ENCODE measurements at regions not wholly inside any gene's neighbourhood (a gene's known extent, or its start where the extent isn't known, plus 50 kb on each side); places are given as distances from the start of the nearest gene placed in this dataset.
A peak's percentile ranks its signal among the peaks of the same experiment; 100 is the strongest.

GRCh38 chr5:21391506-21391905 is 1403.5 kb upstream of the CDH18 start:
- TF ChIP-seq, protein P1, sequence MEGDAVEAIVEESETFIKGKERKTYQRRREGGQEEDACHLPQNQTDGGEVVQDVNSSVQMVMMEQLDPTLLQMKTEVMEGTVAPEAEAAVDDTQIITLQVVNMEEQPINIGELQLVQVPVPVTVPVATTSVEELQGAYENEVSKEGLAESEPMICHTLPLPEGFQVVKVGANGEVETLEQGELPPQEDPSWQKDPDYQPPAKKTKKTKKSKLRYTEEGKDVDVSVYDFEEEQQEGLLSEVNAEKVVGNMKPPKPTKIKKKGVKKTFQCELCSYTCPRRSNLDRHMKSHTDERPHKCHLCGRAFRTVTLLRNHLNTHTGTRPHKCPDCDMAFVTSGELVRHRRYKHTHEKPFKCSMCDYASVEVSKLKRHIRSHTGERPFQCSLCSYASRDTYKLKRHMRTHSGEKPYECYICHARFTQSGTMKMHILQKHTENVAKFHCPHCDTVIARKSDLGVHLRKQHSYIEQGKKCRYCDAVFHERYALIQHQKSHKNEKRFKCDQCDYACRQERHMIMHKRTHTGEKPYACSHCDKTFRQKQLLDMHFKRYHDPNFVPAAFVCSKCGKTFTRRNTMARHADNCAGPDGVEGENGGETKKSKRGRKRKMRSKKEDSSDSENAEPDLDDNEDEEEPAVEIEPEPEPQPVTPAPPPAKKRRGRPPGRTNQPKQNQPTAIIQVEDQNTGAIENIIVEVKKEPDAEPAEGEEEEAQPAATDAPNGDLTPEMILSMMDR (IDR thresholded peaks at IDR 0.05; ENCODE audit: borderline replicate concordance, extremely low read depth, low read length, poor library complexity, severe bottlenecking) = peak; percentile 30
- TF ChIP-seq EZH2 (IDR thresholded peaks at IDR 0.05; ENCODE audit: borderline replicate concordance, low read depth, low read length, severe bottlenecking) = no peak

All from DND-41 (cell line).